Psoas muscle (tissue), 7 donors: ENCODE measurements at regions not wholly inside any gene's neighbourhood (a gene's known extent, or its start where the extent isn't known, plus 50 kb on each side); places are given as distances from the start of the nearest gene placed in this dataset.

Source experiments
- ATAC-seq, 4 donors: fragments of 200-7000 bp; cut with Tn5 transposase; one replicate each; pipeline ENCODE4 v1.9.1; 2020; ENCODE audit warnings: moderate library complexity in 3 of 4, mild to moderate bottlenecking in 2 of 4
- DNase-seq, 2 donors: peaks; one replicate each; pipeline ENCODE4 v3.0.0-alpha.2; 2020
- H3K27ac ChIP-seq: fragments of 200-600 bp; one replicate; pipeline ENCODE4 v1.8.0; 2022
- H3K27me3 ChIP-seq, 3 donors: fragments of 200-600 bp in 1 of 3; one replicate each; pipeline versions ENCODE4 v1.6.1 to v1.8.0; 2013 to 2022; ENCODE audit warnings: low read length in 2 of 3, mild to moderate bottlenecking in 2 of 3, moderate library complexity in 1 of 3; ENCODE audit not compliant: insufficient read depth in 3 of 3
- H3K36me3 ChIP-seq, 2 donors: fragments of 200-600 bp in 1 of 2; one replicate each; pipeline versions ENCODE4 v1.6.1 to v1.8.0; 2013 to 2022; ENCODE audit warnings: low read depth in 1 of 2, mild to moderate bottlenecking in 1 of 2, moderate library complexity in 1 of 2; ENCODE audit not compliant: insufficient read depth in 1 of 2
- H3K4me1 ChIP-seq: fragments of 200-600 bp; one replicate; pipeline ENCODE4 v1.8.0; 2022
- H3K4me3 ChIP-seq: fragments of 200-600 bp; one replicate; pipeline ENCODE4 v1.8.0; 2022; ENCODE audit warnings: mild to moderate bottlenecking
- H3K9me3 ChIP-seq: fragments of 200-600 bp; one replicate; pipeline ENCODE4 v1.8.0; 2022
- CTCF ChIP-seq: fragments of 200-600 bp; IDR thresholded peaks from one replicate; pipeline ENCODE4 v1.8.0; 2022; ENCODE audit warnings: antibody characterized with exemption
- WGBS, 3 donors: extraction: QIAGEN DNeasy Blood & Tissue Kit; methylation state at CpG; one replicate each; pipeline versions ENCODE4 v1.1.6 to v1.1.7; 2013; 5-methylcytosine and 5-hydroxymethylcytosine counted together
- intact Hi-C, 2 donors: fragments of 100-400 bp; cut with DNase I; formaldehyde crosslinking; loops; one replicate each; pipeline versions ENCODE4 v1.11.0 to v1.14.2; 2022
- donor health status: healthy with polysubstance abuse.
- donor health status: DM: no; HTN: no; CAD: no; lungs with moderate emphysema.
- donor health status: Bipolar disorder and iron deficiency.
- donor health status: healthy.
- donor health status: DM: yes; HTN: yes; CAD: no.
- donor health status: DM: no; HTN: no; CAD: no.
- donor health status: DM: yes; HTN: yes; CAD: no.

DNA sequence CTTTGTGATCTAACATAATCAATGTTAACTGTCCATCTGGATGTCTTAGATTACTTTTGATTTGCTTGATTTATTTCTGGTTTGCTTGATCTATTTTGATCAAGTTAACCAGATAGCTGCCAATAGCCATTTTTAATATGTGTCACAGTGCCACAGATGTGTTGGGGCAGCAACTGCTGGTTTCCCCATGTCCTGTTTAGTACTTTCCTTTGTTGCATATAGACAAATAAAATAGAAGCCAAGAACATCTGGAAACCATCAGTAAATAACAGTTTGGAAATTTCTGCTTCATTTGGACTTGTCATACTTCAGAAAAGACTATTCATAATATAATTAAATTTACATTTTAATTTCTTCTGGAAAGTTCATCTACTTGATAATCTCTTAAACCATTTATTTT is 145.6 kb upstream of the C21orf91 start:
- Histone ChIP-seq H3K27ac (no peak overlapping the region), H3K4me3 (no peak overlapping the region), H3K27me3 (no peaks in the 10 kb centered on the region), H3K36me3 (no peaks in the 10 kb centered on the region), H3K4me1 (no peaks in the 10 kb centered on the region), H3K9me3 (no peaks in the 10 kb centered on the region)
- intact Hi-C loops, result no loop called here
- no peak for TF ChIP-seq CTCF
- ATAC-seq, result no peak
- no peak for DNase-seq

DNA sequence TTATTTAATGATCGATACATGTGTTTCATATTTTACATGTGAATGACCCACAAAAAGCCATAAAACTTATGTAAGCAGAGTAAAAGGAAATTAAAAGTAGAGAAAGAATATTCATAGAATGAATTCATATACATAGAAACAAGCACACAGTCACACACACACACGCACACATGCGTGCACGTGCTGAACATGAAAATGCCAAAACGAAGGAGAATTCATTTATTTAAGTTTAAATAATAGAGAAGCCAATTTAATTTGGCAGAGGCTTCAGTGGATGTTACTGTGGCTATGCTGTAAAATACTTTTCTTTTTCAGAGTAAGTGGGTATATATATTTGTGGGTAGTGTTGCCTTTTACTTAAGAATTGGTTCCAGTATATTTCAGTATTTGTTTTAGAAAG is 145.0 kb upstream of the C21orf91 start:
- 89 to 93% (median 90%) methylated on average over 5 of the region's 5 CpGs for WGBS, 3 donors
- no peaks in the 10 kb centered on the region for H3K9me3 ChIP-seq
- no peak for DNase-seq
- H3K4me1 ChIP-seq, result no peaks in the 10 kb centered on the region
- no peaks in the 10 kb centered on the region for H3K36me3 ChIP-seq
- intact Hi-C loops, result no loop called here
- no peak overlapping the region for H3K4me3 ChIP-seq
- no peak for TF ChIP-seq CTCF
- H3K27ac ChIP-seq, result no peak overlapping the region
- no peaks in the 10 kb centered on the region for H3K27me3 ChIP-seq
- no peak for ATAC-seq

DNA sequence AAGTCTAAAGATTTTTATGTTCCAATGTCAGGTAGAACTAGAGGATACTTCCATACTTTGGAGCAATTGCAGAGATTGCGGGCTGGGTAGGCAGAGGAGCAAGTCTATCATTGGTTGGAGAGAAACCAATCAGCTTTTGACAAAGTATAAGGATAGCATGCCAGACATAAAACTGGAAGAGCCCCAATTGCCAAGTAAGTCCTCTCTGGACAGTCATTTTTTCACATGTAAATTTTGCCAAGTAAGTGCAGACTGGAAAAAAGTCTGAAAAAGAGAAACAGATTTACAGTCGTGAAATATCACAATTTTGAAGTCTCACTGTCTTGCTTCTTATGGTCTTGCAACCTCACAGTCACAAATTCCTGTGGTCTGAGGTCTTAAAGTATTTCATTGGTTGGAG is 131.4 kb upstream of the C21orf91 start:
- Histone ChIP-seq H3K4me1 (peaks cover 3% of the 10 kb centered on the region), H3K4me3 (no peak overlapping the region), H3K9me3 (peaks cover 2% of the 10 kb centered on the region), H3K27me3 (no peaks in the 10 kb centered on the region), H3K27ac (no peak overlapping the region), H3K36me3 (no peaks in the 10 kb centered on the region)
- intact Hi-C loops, result no loop called here
- DNase-seq, result no peak
- 61 to 68% (median 64%) methylated on average over 2 of the region's 2 CpGs for WGBS, 3 donors
- no peak for TF ChIP-seq CTCF
- ATAC-seq, result no peak

GRCh38 chr21:17949421-17949820 is 130.3 kb upstream of the C21orf91 start:
- intact Hi-C loops, result no loop called here
- no peak for DNase-seq
- no peaks in the 10 kb centered on the region for H3K36me3 ChIP-seq
- no peak for ATAC-seq
- H3K4me1 ChIP-seq, result peaks cover 3% of the 10 kb centered on the region
- H3K9me3 ChIP-seq, result peaks cover 7% of the 10 kb centered on the region
- no peaks in the 10 kb centered on the region for H3K27me3 ChIP-seq
- H3K4me3 ChIP-seq, result no peak overlapping the region
- no peak overlapping the region for H3K27ac ChIP-seq
- TF ChIP-seq CTCF, result no peak

DNA sequence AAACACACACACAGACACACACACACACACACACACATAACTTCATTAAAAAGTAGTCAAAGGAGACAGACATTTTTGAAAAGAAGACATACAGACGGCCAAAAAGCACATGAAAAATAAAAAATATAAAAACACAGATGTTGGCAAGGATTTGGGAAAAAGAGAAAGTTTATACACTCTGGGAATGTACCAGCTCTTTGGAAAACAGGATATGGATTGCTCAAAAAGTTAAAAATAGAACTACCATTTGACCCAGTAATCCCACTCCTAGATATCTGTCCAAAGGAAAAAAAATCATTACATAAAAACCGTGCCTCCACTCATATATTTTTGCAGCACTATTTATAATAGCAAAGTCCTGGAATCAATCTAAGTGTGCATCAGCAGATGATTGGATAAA is 128.4 kb upstream of the C21orf91 start:
- no peak for DNase-seq
- no peak overlapping the region for H3K27ac ChIP-seq
- 8 to 17% (median 13%) methylated on average over 2 of the region's 2 CpGs for WGBS, 3 donors
- H3K4me1 ChIP-seq, result peaks cover 3% of the 10 kb centered on the region
- no peak overlapping the region for H3K4me3 ChIP-seq
- ATAC-seq, result no peak
- no peaks in the 10 kb centered on the region for H3K36me3 ChIP-seq
- intact Hi-C loops, result no loop called here
- no peak for TF ChIP-seq CTCF
- peaks cover 7% of the 10 kb centered on the region for H3K9me3 ChIP-seq
- no peaks in the 10 kb centered on the region for H3K27me3 ChIP-seq
